ENCODE measurements at regions not wholly inside any gene's neighbourhood (a gene's known extent, or its start where the extent isn't known, plus 50 kb on each side); places are given as distances from the start of the nearest gene placed in this dataset.
A peak's percentile ranks its signal among the peaks of the same experiment; 100 is the strongest.

- H3K4me1 ChIP-seq (ENCODE audit: control insufficient read depth, insufficient read depth, low read length, poor library complexity, severe bottlenecking): no peaks in the 10 kb centered on the region
- Mint-ChIP-seq H3K9me3 (peaks cover 0 to 11% (median 2%) of the 10 kb centered on the region in 7 donors), H3K27ac (no peak overlapping the region), H3K36me3 (no peaks in the 10 kb centered on the region), H3K4me3 (no peak overlapping the region), H3K27me3 (no peaks in the 10 kb centered on the region), H3K4me1 (no peaks in the 10 kb centered on the region)
- DNase-seq (no peak), ATAC-seq (ENCODE audit: low read depth in 2 of 2) (no peak)
- H3K4me3 ChIP-seq (ENCODE audit: low read depth, low read length): no peak overlapping the region
- no peaks in the 10 kb centered on the region for H3K27me3 ChIP-seq (ENCODE audit: control insufficient read depth, insufficient read depth, low read length)
- peaks cover 3 to 5% of the 10 kb centered on the region in 2 experiments for H3K9me3 ChIP-seq (ENCODE audit: control insufficient read depth in 2 of 2, low read length in 2 of 2)
- no peak overlapping the region for H3K27ac ChIP-seq (ENCODE audit: insufficient read depth, low read length, poor library complexity, severe bottlenecking)
- no peaks in the 10 kb centered on the region for H3K36me3 ChIP-seq (ENCODE audit: control insufficient read depth, insufficient read depth, low read length)
Observed at GRCh38 chr5:164345173-164345849, 839.9 kb downstream of the MAT2B start.

- Histone ChIP-seq H3K4me1 (ENCODE audit: control insufficient read depth, insufficient read depth, low read length, poor library complexity, severe bottlenecking) (no peaks in the 10 kb centered on the region), H3K27me3 (ENCODE audit: control insufficient read depth, insufficient read depth, low read length) (no peaks in the 10 kb centered on the region), H3K27ac (ENCODE audit: insufficient read depth, low read length, poor library complexity, severe bottlenecking) (no peak overlapping the region), H3K4me3 (ENCODE audit: low read depth, low read length) (no peak overlapping the region), H3K36me3 (ENCODE audit: control insufficient read depth, insufficient read depth, low read length) (no peaks in the 10 kb centered on the region), H3K9me3 (ENCODE audit: control insufficient read depth in 2 of 2, low read length in 2 of 2) (peaks cover 3 to 5% of the 10 kb centered on the region in 2 experiments)
- peak overlapping the region in 1 of 4 donors; percentile 27 for H3K4me3 Mint-ChIP-seq
- H3K27me3 Mint-ChIP-seq: no peaks in the 10 kb centered on the region
- no peaks in the 10 kb centered on the region for H3K4me1 Mint-ChIP-seq
- H3K36me3 Mint-ChIP-seq: no peaks in the 10 kb centered on the region
- ATAC-seq (ENCODE audit: low read depth in 2 of 2): no peak
- H3K9me3 Mint-ChIP-seq: peaks cover 0 to 14% (median 4%) of the 10 kb centered on the region in 7 donors
- no peak overlapping the region for H3K27ac Mint-ChIP-seq
- DNase-seq: no peak
Observed at GRCh38 chr5:164345853-164346252, 840.4 kb downstream of the MAT2B start.

DNA sequence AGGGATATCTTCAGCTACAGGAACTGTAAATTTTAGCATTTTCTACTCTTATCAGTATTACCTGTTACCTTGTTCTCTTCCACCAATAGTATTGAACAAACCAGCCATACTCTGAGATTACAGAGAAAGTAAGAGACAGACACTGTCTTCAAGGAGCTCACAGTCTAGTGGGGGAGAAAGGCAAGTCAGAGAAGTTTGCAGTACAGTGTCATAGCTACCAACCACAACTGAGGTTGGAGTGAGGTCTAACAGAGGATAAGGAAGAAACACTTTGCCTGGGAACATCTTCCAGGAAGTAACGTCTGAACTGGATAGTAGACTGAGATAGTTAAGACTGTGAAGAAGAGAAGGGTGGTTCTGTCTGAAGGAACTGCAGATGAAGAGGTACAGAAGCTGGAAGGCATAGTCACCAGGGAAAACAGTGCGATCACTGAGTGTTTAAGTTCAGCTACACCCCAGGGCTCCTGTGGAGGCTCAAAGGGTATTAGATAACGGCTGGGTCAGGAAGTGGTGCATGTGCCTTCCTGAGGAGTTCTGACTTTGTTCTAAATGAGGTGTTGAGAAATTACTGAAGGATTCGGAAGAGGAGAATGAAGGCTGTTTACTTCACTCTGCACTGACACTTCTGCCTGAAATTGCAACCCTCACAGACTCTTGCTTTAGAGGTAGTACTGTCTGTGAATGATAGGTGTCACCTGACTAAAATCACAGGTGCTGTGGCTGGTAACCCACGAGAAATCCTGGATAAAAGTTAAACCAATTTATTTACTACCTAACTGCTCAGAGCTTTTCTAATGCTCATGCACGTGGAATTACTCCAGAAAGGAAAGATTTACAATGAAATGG is 841.6 kb downstream of the MAT2B start:
- Histone ChIP-seq H3K4me1 (ENCODE audit: control insufficient read depth, insufficient read depth, low read length, poor library complexity, severe bottlenecking) (no peaks in the 10 kb centered on the region), H3K27ac (ENCODE audit: insufficient read depth, low read length, poor library complexity, severe bottlenecking) (no peak overlapping the region), H3K4me3 (ENCODE audit: low read depth, low read length) (no peak overlapping the region), H3K9me3 (ENCODE audit: control insufficient read depth in 2 of 2, low read length in 2 of 2) (peaks cover 3 to 7% of the 10 kb centered on the region in 2 experiments), H3K27me3 (ENCODE audit: control insufficient read depth, insufficient read depth, low read length) (no peaks in the 10 kb centered on the region), H3K36me3 (ENCODE audit: control insufficient read depth, insufficient read depth, low read length) (no peaks in the 10 kb centered on the region)
- H3K9me3 Mint-ChIP-seq: peaks cover 0 to 14% (median 4%) of the 10 kb centered on the region in 7 donors
- H3K4me1 Mint-ChIP-seq: no peaks in the 10 kb centered on the region
- H3K27ac Mint-ChIP-seq: no peak overlapping the region
- no peak for ATAC-seq (ENCODE audit: low read depth in 2 of 2)
- H3K27me3 Mint-ChIP-seq: no peaks in the 10 kb centered on the region
- no peak overlapping the region for H3K4me3 Mint-ChIP-seq
- no peak for DNase-seq
- no peaks in the 10 kb centered on the region for H3K36me3 Mint-ChIP-seq

DNA sequence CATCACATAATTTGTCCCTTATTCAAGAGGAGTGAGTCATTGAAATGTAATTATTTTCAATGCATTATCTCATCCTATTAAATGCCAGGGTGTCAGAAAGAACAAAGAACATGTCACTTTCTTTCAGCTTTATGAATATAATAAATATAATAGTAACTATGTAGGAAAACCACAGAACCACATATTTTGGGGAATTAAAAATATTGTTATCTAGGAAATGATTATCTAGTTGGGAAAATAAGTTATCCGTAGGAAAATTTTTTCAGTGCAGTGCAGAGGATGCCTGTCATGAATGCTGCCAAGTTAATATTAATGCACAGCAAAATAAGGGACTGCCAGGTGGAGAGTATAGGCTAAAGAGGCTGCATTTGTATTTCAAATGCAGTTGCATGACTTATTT is 844.8 kb downstream of the MAT2B start:
- no peak overlapping the region for H3K27ac ChIP-seq (ENCODE audit: insufficient read depth, low read length, poor library complexity, severe bottlenecking)
- H3K27ac Mint-ChIP-seq: no peak overlapping the region
- DNase-seq: no peak
- H3K36me3 ChIP-seq (ENCODE audit: control insufficient read depth, insufficient read depth, low read length): no peaks in the 10 kb centered on the region
- H3K4me3 Mint-ChIP-seq: no peak overlapping the region
- H3K4me1 Mint-ChIP-seq: no peaks in the 10 kb centered on the region
- H3K4me1 ChIP-seq (ENCODE audit: control insufficient read depth, insufficient read depth, low read length, poor library complexity, severe bottlenecking): no peaks in the 10 kb centered on the region
- H3K36me3 Mint-ChIP-seq: no peaks in the 10 kb centered on the region
- no peak overlapping the region for H3K4me3 ChIP-seq (ENCODE audit: low read depth, low read length)
- H3K9me3 Mint-ChIP-seq: peaks cover 0 to 19% (median 6%) of the 10 kb centered on the region in 7 donors
- H3K27me3 ChIP-seq (ENCODE audit: control insufficient read depth, insufficient read depth, low read length): no peaks in the 10 kb centered on the region
- ATAC-seq (ENCODE audit: low read depth in 2 of 2): no peak
- H3K27me3 Mint-ChIP-seq: no peaks in the 10 kb centered on the region
- peaks cover 3 to 4% of the 10 kb centered on the region in 2 experiments for H3K9me3 ChIP-seq (ENCODE audit: control insufficient read depth in 2 of 2, low read length in 2 of 2)

- H3K27me3 ChIP-seq (ENCODE audit: control insufficient read depth, insufficient read depth, low read length): no peaks in the 10 kb centered on the region
- DNase-seq (no peak), ATAC-seq (ENCODE audit: low read depth in 2 of 2) (no peak)
- Mint-ChIP-seq H3K4me3 (no peak overlapping the region), H3K27me3 (no peaks in the 10 kb centered on the region), H3K36me3 (no peaks in the 10 kb centered on the region), H3K27ac (no peak overlapping the region), H3K9me3 (peaks cover 0 to 21% (median 4%) of the 10 kb centered on the region in 7 donors), H3K4me1 (no peaks in the 10 kb centered on the region)
- H3K4me1 ChIP-seq (ENCODE audit: control insufficient read depth, insufficient read depth, low read length, poor library complexity, severe bottlenecking): no peaks in the 10 kb centered on the region
- no peaks in the 10 kb centered on the region for H3K36me3 ChIP-seq (ENCODE audit: control insufficient read depth, insufficient read depth, low read length)
- peaks cover 3 to 4% of the 10 kb centered on the region in 2 experiments for H3K9me3 ChIP-seq (ENCODE audit: control insufficient read depth in 2 of 2, low read length in 2 of 2)
- H3K27ac ChIP-seq (ENCODE audit: insufficient read depth, low read length, poor library complexity, severe bottlenecking): no peak overlapping the region
- no peak overlapping the region for H3K4me3 ChIP-seq (ENCODE audit: low read depth, low read length)
Observed at GRCh38 chr5:164351245-164351834, 845.9 kb downstream of the MAT2B start.

- H3K27me3 ChIP-seq (ENCODE audit: control insufficient read depth, insufficient read depth, low read length): no peaks in the 10 kb centered on the region
- H3K9me3 ChIP-seq (ENCODE audit: control insufficient read depth in 2 of 2, low read length in 2 of 2): peaks cover 0 to 4% of the 10 kb centered on the region in 2 experiments
- Mint-ChIP-seq H3K9me3 (peaks cover 0 to 12% (median 5%) of the 10 kb centered on the region in 7 donors), H3K27ac (no peak overlapping the region), H3K36me3 (no peaks in the 10 kb centered on the region), H3K27me3 (no peaks in the 10 kb centered on the region), H3K4me1 (no peaks in the 10 kb centered on the region), H3K4me3 (no peak overlapping the region)
- H3K4me3 ChIP-seq (ENCODE audit: low read depth, low read length): no peak overlapping the region
- DNase-seq (no peak), ATAC-seq (ENCODE audit: low read depth in 2 of 2) (no peak)
- no peaks in the 10 kb centered on the region for H3K36me3 ChIP-seq (ENCODE audit: control insufficient read depth, insufficient read depth, low read length)
- no peak overlapping the region for H3K27ac ChIP-seq (ENCODE audit: insufficient read depth, low read length, poor library complexity, severe bottlenecking)
- no peaks in the 10 kb centered on the region for H3K4me1 ChIP-seq (ENCODE audit: control insufficient read depth, insufficient read depth, low read length, poor library complexity, severe bottlenecking)
Observed at GRCh38 chr5:164352695-164353094, 847.3 kb downstream of the MAT2B start.

DNA sequence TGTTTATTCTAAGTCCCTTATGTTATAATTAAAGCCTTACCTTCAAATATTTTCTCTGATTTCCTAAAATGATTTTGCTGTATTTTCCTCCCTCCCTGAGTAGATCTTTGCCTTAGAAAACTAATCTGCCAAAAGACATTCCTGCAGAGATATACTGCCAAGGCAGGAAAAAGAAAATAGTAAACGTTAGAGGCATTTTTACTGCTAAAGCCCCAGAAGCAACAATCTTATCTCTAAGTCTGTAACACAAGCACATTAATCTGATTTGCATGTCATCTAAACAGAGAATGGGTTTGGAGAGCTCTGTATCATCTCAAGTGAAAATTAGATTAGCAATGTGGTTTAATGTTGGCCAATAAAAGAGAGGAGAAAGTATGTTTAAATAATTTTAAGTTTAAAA is 847.7 kb downstream of the MAT2B start:
- Histone ChIP-seq H3K4me3 (ENCODE audit: low read depth, low read length) (no peak overlapping the region), H3K4me1 (ENCODE audit: control insufficient read depth, insufficient read depth, low read length, poor library complexity, severe bottlenecking) (no peaks in the 10 kb centered on the region), H3K9me3 (ENCODE audit: control insufficient read depth in 2 of 2, low read length in 2 of 2) (peaks cover 0 to 4% of the 10 kb centered on the region in 2 experiments), H3K27me3 (ENCODE audit: control insufficient read depth, insufficient read depth, low read length) (no peaks in the 10 kb centered on the region), H3K27ac (ENCODE audit: insufficient read depth, low read length, poor library complexity, severe bottlenecking) (no peak overlapping the region), H3K36me3 (ENCODE audit: control insufficient read depth, insufficient read depth, low read length) (no peaks in the 10 kb centered on the region)
- no peaks in the 10 kb centered on the region for H3K27me3 Mint-ChIP-seq
- DNase-seq (no peak), ATAC-seq (ENCODE audit: low read depth in 2 of 2) (no peak)
- H3K4me3 Mint-ChIP-seq: no peak overlapping the region
- H3K9me3 Mint-ChIP-seq: peaks cover 0 to 12% (median 6%) of the 10 kb centered on the region in 7 donors
- no peaks in the 10 kb centered on the region for H3K4me1 Mint-ChIP-seq
- no peak overlapping the region for H3K27ac Mint-ChIP-seq
- H3K36me3 Mint-ChIP-seq: no peaks in the 10 kb centered on the region
